HEK293 (cell line): ENCODE measurements at regions not wholly inside any gene's neighbourhood (a gene's known extent, or its start where the extent isn't known, plus 50 kb on each side); places are given as distances from the start of the nearest gene placed in this dataset.

Experiments used
- CTCF ChIA-PET: fragments of 350-600 bp; formaldehyde crosslinking; extraction: SDS; loops from one replicate; lab custom pipeline; 2021; ENCODE audit warnings: antibody characterized with exemption; lab: Yijun Ruan, JAX
- POLR2A ChIA-PET: fragments of 300-600 bp; formaldehyde crosslinking; extraction: SDS; loops from one replicate; lab custom pipeline; 2020; ENCODE audit warnings: antibody characterized with exemption, inconsistent platforms; lab: Yijun Ruan, JAX
- H3K27ac ChIP-seq: fragments of 200-500 bp; sonication (Bioruptor generic); 2 replicates; pipeline ENCODE4 v1.5.1; 2014; ENCODE audit warnings: low read depth, low read length, control low read depth, inconsistent platforms; ENCODE audit errors: extremely low read depth
- H3K36me3 ChIP-seq, 2 experiments: fragments of 200-500 bp in 1 of 2; sonication (Bioruptor generic) in 1 of 2; 1 replicate in 1 of 2; 2 replicates in 1 of 2; pipeline ENCODE4 v1.5.1; 2014 to 2017; ENCODE audit warnings: inconsistent platforms in 2 of 2, low read length in 2 of 2; ENCODE audit not compliant: control insufficient read depth in 2 of 2, insufficient read depth in 1 of 2
- H3K4me1 ChIP-seq: fragments of 200-500 bp; sonication (Bioruptor generic); 2 replicates; pipeline ENCODE4 v1.5.1; 2014; ENCODE audit warnings: mild to moderate bottlenecking, low read length, inconsistent platforms; ENCODE audit not compliant: control insufficient read depth, insufficient read depth
- H3K4me3 ChIP-seq: 2 replicates; pipeline ENCODE4 v1.5.1; 2011; ENCODE audit warnings: low read depth, mild to moderate bottlenecking, control low read depth, low read length, moderate library complexity
- H3K9me3 ChIP-seq: fragments of 200-500 bp; sonication (Bioruptor generic); 2 replicates; pipeline ENCODE4 v1.5.1; 2014; ENCODE audit warnings: low read depth, low read length, inconsistent platforms; ENCODE audit not compliant: control insufficient read depth, insufficient read depth
- FEZF1 ChIP-seq: fragments of 450-650 bp; formaldehyde crosslinking; IDR thresholded peaks from 2 replicates; pipeline ENCODE4 v1.5.1; 2016; ENCODE audit warnings: missing biosample characterization, missing genetic modification characterization
- HOXA7 ChIP-seq: sonication (generic); formaldehyde crosslinking; IDR thresholded peaks from 2 replicates; pipeline ENCODE4 v1.8.1; 2022; ENCODE audit warnings: missing genetic modification reagents, borderline replicate concordance
- MEIS1 ChIP-seq: sonication (generic); formaldehyde crosslinking; IDR thresholded peaks from 2 replicates; pipeline ENCODE4 v1.8.1; 2022; ENCODE audit warnings: missing genetic modification reagents, mild to moderate bottlenecking, borderline replicate concordance
- OSR2 ChIP-seq: fragments of 450-650 bp; formaldehyde crosslinking; IDR thresholded peaks from 2 replicates; pipeline ENCODE4 v1.5.1; 2016; ENCODE audit warnings: missing biosample characterization, missing genetic modification characterization
- PRDM2 ChIP-seq: fragments of 450-650 bp; formaldehyde crosslinking; IDR thresholded peaks from 2 replicates; pipeline ENCODE4 v1.5.1; 2016; ENCODE audit warnings: missing biosample characterization, missing genetic modification characterization, borderline replicate concordance
- REPIN1 ChIP-seq: fragments of 450-650 bp; formaldehyde crosslinking; IDR thresholded peaks from 2 replicates; pipeline ENCODE4 v1.5.1; 2017; ENCODE audit warnings: missing biosample characterization, missing genetic modification characterization, low read depth
- REST ChIP-seq: fragments of 450-650 bp; formaldehyde crosslinking; IDR thresholded peaks from 2 replicates; pipeline ENCODE4 v1.5.1; 2016; ENCODE audit warnings: missing biosample characterization, missing genetic modification characterization
- SP2 ChIP-seq: fragments of 450-650 bp; formaldehyde crosslinking; IDR thresholded peaks from 2 replicates; pipeline ENCODE4 v1.5.1; 2016; ENCODE audit warnings: missing biosample characterization, missing genetic modification characterization
- ZBTB11 ChIP-seq: fragments of 450-650 bp; formaldehyde crosslinking; conservative IDR thresholded peaks from 2 replicates; pipeline ENCODE4 v1.5.1; 2016; ENCODE audit warnings: low read depth, missing biosample characterization, missing genetic modification characterization
- ZNF148 ChIP-seq: fragments of 450-650 bp; formaldehyde crosslinking; IDR thresholded peaks from 2 replicates; pipeline ENCODE4 v1.5.0; 2017; ENCODE audit warnings: missing biosample characterization, missing genetic modification characterization, borderline replicate concordance
- ZNF169 ChIP-seq: fragments of 450-650 bp; formaldehyde crosslinking; IDR thresholded peaks from 2 replicates; pipeline ENCODE4 v1.5.1; 2016; ENCODE audit warnings: missing biosample characterization, missing genetic modification characterization
- ZNF274 ChIP-seq, 2 experiments: fragments of 200-500 bp in 1 of 2; fragments of 450-650 bp in 1 of 2; sonication (Bioruptor generic) in 1 of 2; formaldehyde crosslinking in 1 of 2; IDR thresholded peaks; 2 replicates each; pipeline versions ENCODE4 v1.5.1 to v1.6.1; 2014 to 2016; ENCODE audit warnings: borderline replicate concordance in 1 of 2, inconsistent platforms in 1 of 2, low read length in 1 of 2, missing biosample characterization in 1 of 2, missing genetic modification characterization in 1 of 2
- ZNF530 ChIP-seq: fragments of 450-650 bp; formaldehyde crosslinking; IDR thresholded peaks from 2 replicates; pipeline ENCODE4 v1.5.1; 2016; ENCODE audit warnings: low read depth, missing biosample characterization, missing genetic modification characterization

- TF ChIP-seq ZNF274 (IDR thresholded peaks at IDR 0.05; ENCODE audit: low read length) = no peak
- no peak for TF ChIP-seq ZNF274 (tag by site-specific recombination; IDR thresholded peaks at IDR 0.05; ENCODE audit: borderline replicate concordance)
- no peak for TF ChIP-seq ZNF148 (tag by site-specific recombination)
- no peak for TF ChIP-seq ZBTB11 (tag by site-specific recombination)
- no peak for TF ChIP-seq MEIS1 (CRISPR knock-in tag)
- no peak for TF ChIP-seq ZNF169 (tag by site-specific recombination)
- no peak for TF ChIP-seq REST
- no peak for TF ChIP-seq OSR2
- TF ChIP-seq PRDM2 (tag by site-specific recombination) = no peak
- TF ChIP-seq REPIN1 (tag by site-specific recombination) = no peak
- TF ChIP-seq FEZF1 (tag by site-specific recombination) = no peak
- no peak for TF ChIP-seq HOXA7 (CRISPR knock-in tag)
- TF ChIP-seq ZNF530 (tag by site-specific recombination) = no peak
- no peak for TF ChIP-seq SP2 (tag by site-specific recombination)
- ChIA-PET POLR2A (no interaction called here), CTCF (no interaction called here)
- H3K4me3 ChIP-seq = no peak overlapping the region
- H3K36me3 ChIP-seq = no peaks in the 10 kb centered on the region
- no peaks in the 10 kb centered on the region for H3K4me1 ChIP-seq
- H3K27ac ChIP-seq = no peak overlapping the region
- no peaks in the 10 kb centered on the region for H3K9me3 ChIP-seq
Observed at GRCh38 chr3:30400926-30401325, 205.5 kb upstream of the TGFBR2 start.
